ENCODE measurements at regions not wholly inside any gene's neighbourhood (a gene's known extent, or its start where the extent isn't known, plus 50 kb on each side); places are given as distances from the start of the nearest gene placed in this dataset.

- Histone ChIP-seq H3K36me3 (ENCODE audit: control insufficient read depth, insufficient read depth, low read length) (no peaks in the 10 kb centered on the region), H3K4me3 (ENCODE audit: low read depth, low read length) (no peak overlapping the region), H3K4me1 (ENCODE audit: control insufficient read depth, insufficient read depth, low read length) (peaks cover 8% of the 10 kb centered on the region; the same call in 1 of the 2 replicates), H3K9ac (ENCODE audit: low read depth, low read length) (no peak overlapping the region), H3K9me3 (ENCODE audit: control insufficient read depth, insufficient read depth, low read length) (no peaks in the 10 kb centered on the region), H3K27me3 (ENCODE audit: control insufficient read depth, insufficient read depth, low read length) (no peaks in the 10 kb centered on the region), H3K27ac (ENCODE audit: low read depth, low read length) (no peak overlapping the region)
These were observed 276.2 kb downstream of the METTL15 start for GRCh38 chr11:28384418-28384817.

GRCh38 chr11:28383456-28383855, 275.3 kb downstream of the METTL15 start:
- no peak overlapping the region for H3K27ac ChIP-seq (ENCODE audit: low read depth, low read length)
- no peak overlapping the region for H3K4me3 ChIP-seq (ENCODE audit: low read depth, low read length)
- H3K9ac ChIP-seq (ENCODE audit: low read depth, low read length): no peak overlapping the region
- H3K9me3 ChIP-seq (ENCODE audit: control insufficient read depth, insufficient read depth, low read length): no peaks in the 10 kb centered on the region; the same call in 1 of the 2 replicates
- no peaks in the 10 kb centered on the region for H3K36me3 ChIP-seq (ENCODE audit: control insufficient read depth, insufficient read depth, low read length)
- H3K27me3 ChIP-seq (ENCODE audit: control insufficient read depth, insufficient read depth, low read length): no peaks in the 10 kb centered on the region
- peaks cover 8% of the 10 kb centered on the region; the same call in 1 of the 2 replicates for H3K4me1 ChIP-seq (ENCODE audit: control insufficient read depth, insufficient read depth, low read length)
